PC-3 (cell line): ENCODE measurements at regions not wholly inside any gene's neighbourhood (a gene's known extent, or its start where the extent isn't known, plus 50 kb on each side); places are given as distances from the start of the nearest gene placed in this dataset.

Experiments used
- CTCF ChIP-seq: fragments of 300-600 bp; sonication (generic); conservative IDR thresholded peaks from 2 replicates; pipeline ENCODE4 v1.5.1; 2017; ENCODE audit warnings: antibody characterized with exemption, low read depth, mild to moderate bottlenecking, low read length
- EZH2 ChIP-seq: fragments of 300-600 bp; sonication (generic); IDR thresholded peaks from one replicate; pipeline ENCODE4 v1.6.1; 2017; ENCODE audit warnings: antibody characterized with exemption, mild to moderate bottlenecking, low read length; ENCODE audit not compliant: unreplicated experiment
- EZH2phosphoT487 ChIP-seq: fragments of 300-600 bp; sonication (generic); IDR thresholded peaks from 2 replicates; pipeline ENCODE4 v1.6.1; 2018; ENCODE audit warnings: mild to moderate bottlenecking, antibody characterized with exemption, low read length, borderline replicate concordance

GRCh38 chr20:6471110-6471647, 296.3 kb upstream of the BMP2 start:
- TF ChIP-seq EZH2phosphoT487 = no peak
- no peak for TF ChIP-seq CTCF
- TF ChIP-seq EZH2 = no peak
